ENCODE measurements at regions not wholly inside any gene's neighbourhood (a gene's known extent, or its start where the extent isn't known, plus 50 kb on each side); places are given as distances from the start of the nearest gene placed in this dataset.

DNA sequence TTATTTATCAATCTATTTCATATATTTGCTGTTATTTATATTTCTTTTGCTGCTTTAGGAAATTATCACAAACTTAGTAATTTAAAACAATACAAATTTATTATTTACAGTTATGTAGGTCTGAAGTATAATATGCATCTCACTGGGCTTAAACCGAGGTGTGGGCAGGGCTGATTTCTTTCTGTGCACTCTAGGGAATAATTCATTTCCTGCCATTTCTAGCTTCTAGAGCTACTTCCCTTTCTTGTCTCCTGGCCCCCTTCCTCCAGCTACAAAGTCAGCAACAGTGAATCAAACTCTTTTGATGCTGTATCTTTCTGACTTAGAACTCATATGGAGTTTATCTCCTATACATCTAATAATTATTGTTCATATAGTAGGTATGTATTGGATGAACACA, 303.5 kb upstream of the ARSJ start:
- no TSS peak for BruUV-seq (replicated peaks)
- intact Hi-C loops (cut with micrococcal nuclease; ENCODE audit: unreplicated experiment), result no loop called here
- H3K36me3 ChIP-seq (ENCODE audit: insufficient read depth, low read length), result no peaks in the 10 kb centered on the region
- no peaks in the 10 kb centered on the region for H4K20me1 ChIP-seq (ENCODE audit: insufficient read depth, low read length)
- DNase-seq (ENCODE audit: low spot score), result no peak
- ChIA-PET CTCF (ENCODE audit: unreplicated experiment) (no interaction called here), POLR2A (no interaction called here)
- H3K4me1 ChIP-seq (ENCODE audit: insufficient read depth, low read length, poor library complexity, severe bottlenecking), result no peaks in the 10 kb centered on the region
- TF ChIP-seq, protein P1, sequence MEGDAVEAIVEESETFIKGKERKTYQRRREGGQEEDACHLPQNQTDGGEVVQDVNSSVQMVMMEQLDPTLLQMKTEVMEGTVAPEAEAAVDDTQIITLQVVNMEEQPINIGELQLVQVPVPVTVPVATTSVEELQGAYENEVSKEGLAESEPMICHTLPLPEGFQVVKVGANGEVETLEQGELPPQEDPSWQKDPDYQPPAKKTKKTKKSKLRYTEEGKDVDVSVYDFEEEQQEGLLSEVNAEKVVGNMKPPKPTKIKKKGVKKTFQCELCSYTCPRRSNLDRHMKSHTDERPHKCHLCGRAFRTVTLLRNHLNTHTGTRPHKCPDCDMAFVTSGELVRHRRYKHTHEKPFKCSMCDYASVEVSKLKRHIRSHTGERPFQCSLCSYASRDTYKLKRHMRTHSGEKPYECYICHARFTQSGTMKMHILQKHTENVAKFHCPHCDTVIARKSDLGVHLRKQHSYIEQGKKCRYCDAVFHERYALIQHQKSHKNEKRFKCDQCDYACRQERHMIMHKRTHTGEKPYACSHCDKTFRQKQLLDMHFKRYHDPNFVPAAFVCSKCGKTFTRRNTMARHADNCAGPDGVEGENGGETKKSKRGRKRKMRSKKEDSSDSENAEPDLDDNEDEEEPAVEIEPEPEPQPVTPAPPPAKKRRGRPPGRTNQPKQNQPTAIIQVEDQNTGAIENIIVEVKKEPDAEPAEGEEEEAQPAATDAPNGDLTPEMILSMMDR (conservative IDR thresholded peaks at IDR 0.05; ENCODE audit: low read length), result no peak
- no peak for TF ChIP-seq EZH2phosphoT487 (IDR thresholded peaks at IDR 0.05; ENCODE audit: borderline replicate concordance, low read depth, low read length)
- H3K9me2 ChIP-seq (ENCODE audit: insufficient read depth, low read length), result no peaks in the 10 kb centered on the region
- H2AFZ ChIP-seq (ENCODE audit: low read length), result no peak overlapping the region
- no peak overlapping the region for H3K4me2 ChIP-seq (ENCODE audit: low read length)
- H3K9me3 ChIP-seq (ENCODE audit: low read length), result no peaks in the 10 kb centered on the region
- no peaks in the 10 kb centered on the region for H3K79me2 ChIP-seq (ENCODE audit: insufficient read depth, low read depth, low read length)
- no peak overlapping the region for H3K4me3 ChIP-seq (ENCODE audit: low read depth, low read length, poor library complexity, severe bottlenecking)
- H3K27ac ChIP-seq (ENCODE audit: low read depth, low read length, poor library complexity, severe bottlenecking), result no peak overlapping the region

DNA sequence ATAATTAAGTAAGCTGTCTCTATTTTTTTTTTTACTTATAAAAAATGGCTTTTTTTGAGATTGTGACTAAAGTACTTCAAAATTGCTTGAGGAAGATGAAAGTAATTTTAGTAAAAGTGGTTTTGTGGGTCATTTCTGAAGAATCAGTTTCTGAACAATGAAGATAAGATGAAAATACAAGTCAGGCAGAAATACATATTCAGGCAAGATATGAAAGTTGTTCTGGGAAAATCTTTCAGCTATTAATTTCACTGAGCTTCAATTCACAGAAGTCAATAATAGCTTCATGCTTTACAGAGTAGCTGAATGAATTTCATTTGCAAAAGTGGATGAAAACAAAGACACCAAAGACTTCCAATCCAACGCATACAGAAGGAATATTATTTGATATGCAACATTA, 305.2 kb upstream of the ARSJ start:
- TF ChIP-seq EZH2phosphoT487 (IDR thresholded peaks at IDR 0.05; ENCODE audit: borderline replicate concordance, low read depth, low read length), result no peak
- TF ChIP-seq, protein P1 (conservative IDR thresholded peaks at IDR 0.05; ENCODE audit: low read length), result no peak
- Histone ChIP-seq H3K79me2 (ENCODE audit: insufficient read depth, low read depth, low read length) (no peaks in the 10 kb centered on the region), H4K20me1 (ENCODE audit: insufficient read depth, low read length) (no peaks in the 10 kb centered on the region), H3K9me3 (ENCODE audit: low read length) (no peaks in the 10 kb centered on the region), H3K4me2 (ENCODE audit: low read length) (no peak overlapping the region), H3K4me1 (ENCODE audit: insufficient read depth, low read length, poor library complexity, severe bottlenecking) (no peaks in the 10 kb centered on the region), H3K36me3 (ENCODE audit: insufficient read depth, low read length) (no peaks in the 10 kb centered on the region), H3K9me2 (ENCODE audit: insufficient read depth, low read length) (no peaks in the 10 kb centered on the region), H2AFZ (ENCODE audit: low read length) (no peak overlapping the region), H3K27ac (ENCODE audit: low read depth, low read length, poor library complexity, severe bottlenecking) (no peak overlapping the region), H3K4me3 (ENCODE audit: low read depth, low read length, poor library complexity, severe bottlenecking) (no peak overlapping the region)
- no peak for DNase-seq (ENCODE audit: low spot score)
- ChIA-PET CTCF (ENCODE audit: unreplicated experiment) (interaction anchor here (0.9 kb wide), 1 partner anchor 374 kb away, joined by 3 read pairs; no protein-coding TSS in a partner anchor), POLR2A (interaction anchor here (0.6 to 0.7 kb wide), 2 partner anchors 93 to 394 kb away, joined by 3 read pairs; no protein-coding TSS in a partner anchor)
- no TSS peak for BruUV-seq (replicated peaks)
- intact Hi-C loops (cut with micrococcal nuclease; ENCODE audit: unreplicated experiment), result no loop called here

DNA sequence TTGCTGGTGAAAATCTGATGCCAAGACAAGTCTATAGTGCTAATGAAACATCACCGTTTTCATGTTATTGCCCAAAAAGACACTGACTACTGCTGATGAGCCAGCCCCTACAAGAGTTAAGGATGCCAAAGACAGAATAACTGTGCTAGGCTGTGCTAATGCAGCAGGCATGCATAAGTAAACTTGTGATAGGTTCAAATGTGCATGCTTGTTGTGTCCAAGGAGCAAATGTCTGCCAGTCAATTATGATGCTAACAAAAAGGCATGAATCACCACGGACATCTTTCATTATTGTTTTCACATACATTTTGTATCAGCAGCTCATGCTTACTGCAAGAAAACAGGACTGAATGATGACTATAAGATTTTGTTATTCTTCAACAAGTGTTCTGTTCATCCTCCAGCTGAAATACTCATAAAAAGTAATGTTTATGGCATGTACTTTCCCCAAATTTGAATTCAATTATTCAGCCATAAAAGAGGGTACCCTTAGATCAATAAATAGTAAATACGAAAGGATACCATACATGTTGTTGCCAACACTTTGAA, 306.9 kb upstream of the ARSJ start:
- H3K4me2 ChIP-seq (ENCODE audit: low read length), result no peak overlapping the region
- DNase-seq (ENCODE audit: low spot score), result no peak
- H3K27ac ChIP-seq (ENCODE audit: low read depth, low read length, poor library complexity, severe bottlenecking), result no peak overlapping the region
- no TSS peak for BruUV-seq (replicated peaks)
- no peaks in the 10 kb centered on the region for H3K9me3 ChIP-seq (ENCODE audit: low read length)
- intact Hi-C loops (cut with micrococcal nuclease; ENCODE audit: unreplicated experiment), result no loop called here
- H3K9me2 ChIP-seq (ENCODE audit: insufficient read depth, low read length), result no peaks in the 10 kb centered on the region
- CTCF ChIA-PET (ENCODE audit: unreplicated experiment), result interaction anchor here (0.6 kb wide), 1 partner anchor 424 kb away, joined by 3 read pairs; no protein-coding TSS in a partner anchor
- H3K4me3 ChIP-seq (ENCODE audit: low read depth, low read length, poor library complexity, severe bottlenecking), result no peak overlapping the region
- no peaks in the 10 kb centered on the region for H4K20me1 ChIP-seq (ENCODE audit: insufficient read depth, low read length)
- H3K36me3 ChIP-seq (ENCODE audit: insufficient read depth, low read length), result no peaks in the 10 kb centered on the region
- TF ChIP-seq, protein P1 (conservative IDR thresholded peaks at IDR 0.05; ENCODE audit: low read length), result no peak
- TF ChIP-seq EZH2phosphoT487 (IDR thresholded peaks at IDR 0.05; ENCODE audit: borderline replicate concordance, low read depth, low read length), result no peak
- H2AFZ ChIP-seq (ENCODE audit: low read length), result no peak overlapping the region
- no peaks in the 10 kb centered on the region for H3K79me2 ChIP-seq (ENCODE audit: insufficient read depth, low read depth, low read length)
- POLR2A ChIA-PET, result no interaction called here
- no peaks in the 10 kb centered on the region for H3K4me1 ChIP-seq (ENCODE audit: insufficient read depth, low read length, poor library complexity, severe bottlenecking)

Data from OCI-LY7 (cell line).